SK-N-SH (cell line): ENCODE measurements at regions not wholly inside any gene's neighbourhood (a gene's known extent, or its start where the extent isn't known, plus 50 kb on each side); places are given as distances from the start of the nearest gene placed in this dataset.

Experiments used
- POLR2AphosphoS5 ChIP-seq: IDR thresholded peaks from 2 replicates; pipeline ENCODE4 v1.6.1; 2012; ENCODE audit warnings: low read depth, low read length
- SIN3A ChIP-seq: IDR thresholded peaks from 2 replicates; pipeline ENCODE4 v1.6.1; 2012; ENCODE audit warnings: low read depth, mild to moderate bottlenecking, low read length, moderate library complexity, borderline replicate concordance
- TF ChIP-seq, protein P1 (sequence below): fragments of 200-600 bp; sonication (generic); IDR thresholded peaks from 2 replicates; pipeline ENCODE4 v1.6.1; 2017; ENCODE audit warnings: antibody characterized with exemption, mild to moderate bottlenecking, moderate library complexity

DNA sequence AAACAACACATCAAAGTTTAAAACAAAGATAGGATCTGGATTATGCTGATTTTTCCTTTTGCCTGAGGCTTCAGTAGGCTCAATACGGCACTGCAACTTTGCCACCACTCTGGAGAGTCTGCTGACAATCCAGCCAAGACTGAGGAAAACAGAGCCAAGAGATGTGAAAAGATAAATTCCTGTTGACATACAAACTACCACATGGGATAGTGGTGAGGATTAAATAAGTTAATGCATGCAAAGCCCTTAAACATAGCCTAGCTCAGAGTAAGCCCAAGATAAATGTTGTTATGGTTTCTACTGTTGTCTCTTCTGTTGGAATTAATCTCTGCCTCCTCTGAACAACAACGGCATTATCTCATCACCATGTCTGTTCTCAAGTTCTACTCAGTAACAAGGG lies 245.9 kb upstream of the LMCD1 start:
- TF ChIP-seq POLR2AphosphoS5 (no peak), SIN3A (no peak)
- TF ChIP-seq, protein P1, sequence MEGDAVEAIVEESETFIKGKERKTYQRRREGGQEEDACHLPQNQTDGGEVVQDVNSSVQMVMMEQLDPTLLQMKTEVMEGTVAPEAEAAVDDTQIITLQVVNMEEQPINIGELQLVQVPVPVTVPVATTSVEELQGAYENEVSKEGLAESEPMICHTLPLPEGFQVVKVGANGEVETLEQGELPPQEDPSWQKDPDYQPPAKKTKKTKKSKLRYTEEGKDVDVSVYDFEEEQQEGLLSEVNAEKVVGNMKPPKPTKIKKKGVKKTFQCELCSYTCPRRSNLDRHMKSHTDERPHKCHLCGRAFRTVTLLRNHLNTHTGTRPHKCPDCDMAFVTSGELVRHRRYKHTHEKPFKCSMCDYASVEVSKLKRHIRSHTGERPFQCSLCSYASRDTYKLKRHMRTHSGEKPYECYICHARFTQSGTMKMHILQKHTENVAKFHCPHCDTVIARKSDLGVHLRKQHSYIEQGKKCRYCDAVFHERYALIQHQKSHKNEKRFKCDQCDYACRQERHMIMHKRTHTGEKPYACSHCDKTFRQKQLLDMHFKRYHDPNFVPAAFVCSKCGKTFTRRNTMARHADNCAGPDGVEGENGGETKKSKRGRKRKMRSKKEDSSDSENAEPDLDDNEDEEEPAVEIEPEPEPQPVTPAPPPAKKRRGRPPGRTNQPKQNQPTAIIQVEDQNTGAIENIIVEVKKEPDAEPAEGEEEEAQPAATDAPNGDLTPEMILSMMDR: no peak
